ENCODE measurements at regions not wholly inside any gene's neighbourhood (a gene's known extent, or its start where the extent isn't known, plus 50 kb on each side); places are given as distances from the start of the nearest gene placed in this dataset.
"Not testable (repeated sequence)": the region's sequence is repeated elsewhere in the genome, so short reads cannot be mapped to it uniquely, and the experiment has no call there.

DNA sequence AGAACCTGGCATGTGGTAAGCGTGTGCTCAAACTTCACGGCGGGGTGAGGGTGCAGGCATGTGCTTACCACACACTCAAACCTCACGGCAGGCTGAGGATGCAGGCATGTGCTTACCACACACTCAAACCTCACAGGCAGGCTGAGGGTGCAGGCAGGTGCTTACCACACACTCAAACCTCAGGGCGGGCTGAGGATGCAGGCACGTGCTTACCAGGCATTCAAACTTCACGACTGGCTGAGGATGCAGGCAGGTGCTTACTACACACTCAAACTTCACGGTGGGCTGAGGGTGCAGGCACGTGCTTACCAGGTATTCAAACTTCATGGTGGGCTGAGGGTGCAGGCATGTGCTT, 105.0 kb upstream of the ALKAL2 start:
- DNase-seq, result no peak

DNA sequence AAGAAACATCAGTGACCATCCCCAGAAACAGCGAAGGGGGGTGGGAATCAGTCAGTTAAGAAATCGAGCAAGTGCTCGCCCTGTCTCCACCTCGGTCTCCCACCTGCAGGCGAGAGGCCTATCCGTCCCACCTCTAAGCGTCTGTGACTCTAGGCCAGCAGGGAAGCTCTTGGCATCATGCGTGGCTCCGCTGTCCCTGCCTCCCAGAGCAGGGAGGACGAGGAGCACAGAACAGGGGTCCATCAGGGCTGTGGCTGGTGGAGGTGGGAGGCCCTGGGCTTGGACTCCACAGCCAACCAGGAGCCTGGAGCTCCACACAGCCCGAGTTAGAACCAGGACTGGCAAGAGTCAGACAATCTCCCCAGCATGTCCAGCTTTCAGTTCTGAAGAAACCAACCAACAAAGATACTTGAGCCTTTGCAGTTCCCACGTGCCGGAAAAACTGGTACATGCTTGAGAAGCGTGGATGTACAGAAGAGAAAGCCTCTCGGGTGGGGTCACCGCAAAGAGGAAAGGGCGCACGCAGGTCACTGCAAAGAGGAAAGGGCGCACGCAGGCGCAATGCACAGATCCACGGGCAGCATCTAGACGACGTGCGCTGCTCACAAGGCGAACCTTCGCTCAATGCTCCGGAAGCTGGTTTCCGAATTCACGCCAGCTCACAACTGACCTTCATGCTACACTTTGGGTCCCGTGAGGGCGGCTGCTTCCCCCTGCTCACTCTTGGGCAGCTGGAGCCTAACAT, 104.5 kb upstream of the ALKAL2 start:
- no peak for DNase-seq

DNA sequence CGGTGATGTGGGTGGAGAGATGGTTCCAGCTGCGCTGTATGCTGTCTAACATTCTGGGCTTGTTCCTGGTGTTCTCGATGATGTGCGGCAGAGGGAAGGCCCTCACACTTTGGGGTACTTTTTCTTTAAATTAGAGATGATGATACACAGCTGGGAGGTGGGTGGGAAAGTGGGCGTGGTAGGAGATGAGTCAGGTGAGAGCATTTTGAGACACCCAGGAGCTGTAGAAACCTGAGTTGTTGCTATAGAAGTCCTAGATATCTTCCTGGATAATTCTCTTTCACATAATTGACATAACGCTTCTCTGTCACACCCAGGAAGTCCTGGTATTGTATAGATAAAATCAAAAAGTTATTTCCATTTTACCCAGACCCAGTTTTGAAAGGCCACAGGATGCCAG, 103.8 kb upstream of the ALKAL2 start:
- no peak for DNase-seq

DNA sequence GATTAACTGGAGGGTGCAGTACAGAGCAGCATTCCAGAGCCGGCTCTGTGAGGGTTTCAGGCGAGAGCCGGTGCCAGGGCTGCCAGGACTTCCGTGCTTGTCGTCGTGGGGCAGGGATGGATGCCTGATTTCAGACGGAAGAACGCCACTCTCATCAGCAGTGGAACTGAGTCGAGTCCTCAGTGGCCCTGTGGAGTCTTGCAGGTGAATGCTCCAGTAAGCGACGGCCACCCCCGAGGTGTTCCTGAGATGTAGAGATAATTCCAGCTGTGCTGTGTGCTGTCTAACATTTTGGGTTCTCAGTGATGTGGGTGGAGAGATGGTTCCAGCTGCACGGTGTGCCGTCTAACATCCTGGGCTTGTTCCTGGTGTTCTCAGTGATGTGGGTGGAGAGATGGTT, 103.1 kb upstream of the ALKAL2 start:
- no peak for DNase-seq

DNA sequence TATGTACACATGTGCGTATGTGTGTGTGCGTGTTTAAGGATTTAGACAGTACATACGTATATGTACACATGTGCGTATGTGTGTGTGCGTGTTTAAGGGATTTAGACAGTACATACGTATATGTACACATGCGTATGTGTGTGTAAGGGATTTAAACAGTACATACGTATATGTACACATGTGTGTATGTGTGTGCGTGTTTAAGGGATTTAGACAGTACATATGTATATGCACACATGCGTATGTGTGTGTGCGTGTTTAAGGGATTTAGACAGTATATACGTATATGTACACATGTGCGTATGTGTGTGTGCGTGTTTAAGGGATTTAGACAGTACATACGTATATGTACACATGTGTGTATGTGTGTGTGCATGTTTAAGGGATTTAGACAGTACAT, 102.1 kb upstream of the ALKAL2 start:
- not testable (repeated sequence) for DNase-seq

DNA sequence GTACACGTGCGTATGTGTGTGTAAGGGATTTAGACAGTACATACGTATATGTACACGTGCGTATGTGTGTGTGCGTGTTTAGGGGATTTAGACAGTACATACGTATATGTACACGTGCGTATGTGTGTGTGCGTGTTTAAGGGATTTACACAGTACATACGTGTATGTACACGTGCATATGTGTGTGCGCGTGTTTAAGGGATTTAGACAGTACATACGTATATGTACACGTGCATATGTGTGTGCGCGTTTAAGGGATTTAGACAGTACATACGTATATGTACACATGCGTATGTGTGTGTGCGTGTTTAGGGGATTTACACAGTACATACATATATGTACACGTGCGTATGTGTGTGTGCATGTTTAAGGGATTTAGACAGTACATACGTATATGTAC, 100.9 kb upstream of the ALKAL2 start:
- not testable (repeated sequence) for DNase-seq

DNA sequence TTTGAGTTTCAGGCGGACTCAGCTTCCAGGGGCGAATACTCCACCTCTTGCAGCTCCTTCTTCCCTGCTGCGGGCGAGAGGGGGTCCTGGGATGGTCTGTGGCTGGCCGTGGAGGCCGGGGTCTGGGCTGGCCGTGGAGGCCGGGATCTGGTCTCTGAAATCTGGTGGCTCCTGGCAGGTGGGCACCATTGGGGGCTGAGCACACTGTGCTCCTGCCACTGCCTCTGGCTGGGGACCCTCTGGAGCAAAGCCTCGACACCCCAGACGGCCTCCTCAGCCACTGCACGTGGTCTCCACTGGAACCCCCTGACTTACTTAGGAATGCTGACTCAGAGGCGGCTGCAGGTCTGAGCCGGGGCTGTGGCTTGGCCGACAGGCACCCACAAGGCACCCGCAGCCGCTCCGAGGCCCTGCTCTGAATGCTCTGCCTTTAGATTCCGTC, 100.1 kb upstream of the ALKAL2 start:
- no peak for DNase-seq

DNA sequence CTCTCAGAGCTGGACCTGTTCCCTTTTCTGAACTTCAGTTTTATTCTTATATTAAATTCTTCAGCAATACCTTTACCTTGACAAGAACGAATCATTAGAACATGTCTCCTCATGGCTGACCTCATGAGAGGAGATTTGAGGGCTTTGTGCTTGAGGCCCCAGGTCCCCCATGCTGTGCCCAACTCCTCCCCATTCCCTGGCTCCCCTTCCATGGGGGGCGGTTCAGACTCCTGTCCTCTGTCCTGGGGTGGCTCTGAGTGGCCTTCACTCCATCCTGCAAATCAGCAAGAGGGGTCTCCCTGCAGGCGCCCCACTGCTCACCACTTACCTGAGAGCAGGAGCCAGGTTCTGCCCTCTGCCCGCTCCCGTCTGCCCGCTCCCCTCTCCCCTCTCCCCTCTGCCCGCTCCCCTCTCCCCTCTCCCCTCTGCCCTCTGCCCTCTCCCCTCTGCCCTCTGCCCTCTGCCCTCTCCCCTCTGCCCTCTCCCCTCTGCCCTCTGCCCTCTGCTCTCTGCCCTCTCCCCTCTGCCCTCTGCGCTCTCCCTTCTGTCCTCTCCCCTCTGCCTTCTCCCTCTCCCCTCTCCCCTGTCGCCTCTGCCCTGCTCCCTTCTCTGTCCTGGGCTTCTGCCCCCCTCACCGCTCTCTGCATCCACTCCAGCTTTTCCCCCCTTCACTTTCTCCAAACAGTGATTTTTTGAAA, 98.7 kb upstream of the ALKAL2 start:
- DNase-seq, result no peak

- no peak for DNase-seq
Observed at GRCh38 chr2:385785-386184, 97.9 kb upstream of the ALKAL2 start.

DNA sequence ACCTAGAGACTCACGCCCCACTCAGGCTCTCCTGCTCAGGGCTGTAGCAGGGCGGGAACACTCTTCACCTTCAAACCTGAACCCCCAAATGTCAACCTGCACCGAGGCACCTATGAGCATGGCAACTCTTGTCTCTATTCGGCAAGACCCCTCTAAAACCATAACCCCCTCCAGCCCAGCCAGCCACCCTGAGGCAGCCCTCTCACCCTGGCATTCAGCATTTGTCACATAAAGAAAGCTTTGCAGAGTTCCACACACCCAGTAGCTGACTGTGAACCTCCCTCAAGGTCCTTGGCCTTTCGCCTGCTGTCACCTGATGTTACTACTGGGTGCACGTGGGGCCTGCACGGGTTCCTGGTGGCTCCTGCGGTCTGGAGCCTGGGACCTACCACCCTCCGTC, 97.2 kb upstream of the ALKAL2 start:
- no peak for DNase-seq

- DNase-seq, result no peak
Observed at GRCh38 chr2:383888-384287, 96.0 kb upstream of the ALKAL2 start.

DNA sequence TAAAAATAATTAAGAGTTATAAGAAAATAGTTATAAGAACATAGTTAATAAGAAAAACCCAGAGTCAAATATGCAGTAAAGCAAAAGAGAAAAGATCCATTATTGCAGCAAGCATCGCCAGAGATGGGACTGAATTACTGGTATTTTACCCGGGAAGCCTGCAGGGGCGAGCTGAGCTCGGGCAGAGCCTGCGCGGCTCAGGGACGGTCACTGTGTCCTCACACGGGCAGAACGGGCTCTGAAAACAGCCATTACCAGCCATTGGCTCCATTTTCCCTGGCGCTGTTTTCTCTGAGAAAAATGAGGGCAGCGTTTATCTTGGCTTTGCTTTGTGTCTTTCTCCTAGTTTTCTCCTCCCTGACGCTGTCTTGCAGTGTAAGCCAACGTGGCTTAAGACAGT, 95.3 kb upstream of the ALKAL2 start:
- no peak for DNase-seq

DNA sequence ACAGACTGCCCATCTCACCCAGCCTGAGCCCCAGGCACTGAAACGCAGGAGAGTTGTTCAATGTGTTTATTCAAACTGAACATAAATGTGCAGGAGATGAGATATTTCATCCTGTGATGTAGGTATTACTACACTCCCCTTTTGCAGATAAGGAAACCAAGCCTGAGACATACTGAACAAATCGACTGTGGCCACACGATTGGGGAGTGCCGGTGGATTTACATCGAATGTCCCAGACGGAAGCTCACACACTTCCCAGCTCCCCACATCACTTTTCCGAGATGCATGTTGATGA, 94.8 kb upstream of the ALKAL2 start:
- DNase-seq, result no peak

DNA sequence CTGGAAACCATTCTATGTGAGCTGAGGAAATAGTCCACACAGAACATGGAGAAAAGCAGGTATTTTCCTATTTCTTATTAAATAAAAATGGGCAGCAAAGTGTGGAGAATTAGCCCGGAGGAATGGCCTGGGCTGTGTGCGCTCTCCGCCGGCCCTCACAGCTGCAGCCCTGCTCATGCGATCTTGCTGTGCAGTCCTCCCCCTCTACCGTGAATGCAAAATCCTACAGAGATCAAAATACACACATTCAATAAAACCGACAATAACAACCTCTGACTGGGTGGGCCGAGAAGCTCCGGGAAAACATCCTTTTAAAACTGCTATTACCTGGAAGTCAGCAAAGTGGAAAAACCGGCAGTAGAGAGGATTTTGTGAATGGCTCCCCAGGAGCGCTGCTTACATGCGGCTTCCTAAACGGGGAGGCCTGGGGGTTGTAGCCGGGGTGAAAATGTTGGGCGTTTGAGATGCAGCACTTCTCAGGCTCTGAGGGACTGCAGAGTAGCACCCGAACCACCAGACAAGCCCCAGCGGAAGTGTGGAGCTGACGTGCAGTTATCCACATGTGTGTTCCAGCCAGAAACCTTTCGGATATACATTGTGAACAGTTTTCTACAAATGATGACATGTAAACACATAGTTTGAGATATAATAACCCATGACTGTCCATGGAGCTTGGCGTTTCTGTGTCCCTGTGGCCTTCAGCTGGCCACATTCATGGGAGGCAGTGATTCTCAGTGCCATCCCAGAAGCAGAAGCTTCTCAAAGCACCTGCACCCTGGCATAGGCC, 94.2 kb upstream of the ALKAL2 start:
- DNase-seq, result no peak

DNA sequence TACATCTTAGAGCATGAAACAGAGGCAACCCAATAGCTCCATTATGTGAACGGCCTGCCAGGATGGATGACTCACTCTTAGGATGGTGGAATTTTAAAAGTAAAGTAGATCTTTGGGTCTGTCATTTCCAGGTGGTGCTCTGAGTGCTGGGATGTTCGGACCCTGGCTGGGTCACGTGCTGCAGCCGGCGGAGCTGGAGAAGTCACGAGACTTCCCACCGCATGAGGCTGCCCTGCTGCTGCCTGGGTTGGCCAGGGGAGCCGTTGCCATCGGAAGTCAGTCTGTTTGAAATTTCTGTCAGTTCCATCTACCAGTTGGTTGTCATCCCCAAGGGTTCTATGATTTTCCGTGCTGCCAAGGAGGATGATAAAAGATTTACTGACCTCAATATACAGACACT, 93.3 kb upstream of the ALKAL2 start:
- no peak for DNase-seq

DNA sequence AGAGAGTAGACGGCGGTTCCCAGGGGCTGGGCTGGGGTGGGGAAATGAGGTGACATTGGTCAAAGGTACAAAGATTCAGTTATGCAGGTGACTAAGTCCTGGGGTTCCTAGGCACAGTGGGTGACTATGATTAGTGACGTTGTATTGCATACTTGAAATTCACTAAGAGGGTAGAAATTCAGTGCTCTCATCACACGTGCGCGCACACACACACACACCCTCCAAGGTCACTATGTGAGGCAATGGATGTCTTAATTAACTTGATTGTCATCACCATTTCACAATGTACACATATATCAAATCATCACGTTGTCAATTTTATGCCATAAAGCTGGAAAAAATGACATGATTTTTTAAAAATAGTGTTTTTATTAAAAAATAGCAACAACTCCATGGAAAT, 92.9 kb upstream of the ALKAL2 start:
- DNase-seq, result no peak

DNA sequence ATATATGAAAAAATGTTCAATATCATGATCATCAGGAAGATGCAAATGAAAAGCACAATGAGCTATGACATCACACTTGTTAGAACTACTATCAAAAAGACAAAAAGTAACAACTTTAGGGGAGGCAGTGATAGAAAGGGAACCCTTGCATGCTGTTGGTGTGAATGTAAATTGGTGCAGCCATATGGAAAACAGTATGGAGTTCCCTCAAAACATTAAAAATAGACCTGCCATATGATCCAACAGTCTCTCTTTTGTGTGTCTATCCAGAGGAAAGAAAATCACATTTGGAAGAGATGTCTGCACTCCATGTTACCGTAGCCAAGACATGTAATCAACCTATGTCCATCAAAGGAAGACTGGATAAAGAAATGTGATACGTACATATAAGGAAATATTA, 92.3 kb upstream of the ALKAL2 start:
- DNase-seq, result no peak

- no peak for DNase-seq
Observed at GRCh38 chr2:379778-380177, 91.9 kb upstream of the ALKAL2 start.

DNA sequence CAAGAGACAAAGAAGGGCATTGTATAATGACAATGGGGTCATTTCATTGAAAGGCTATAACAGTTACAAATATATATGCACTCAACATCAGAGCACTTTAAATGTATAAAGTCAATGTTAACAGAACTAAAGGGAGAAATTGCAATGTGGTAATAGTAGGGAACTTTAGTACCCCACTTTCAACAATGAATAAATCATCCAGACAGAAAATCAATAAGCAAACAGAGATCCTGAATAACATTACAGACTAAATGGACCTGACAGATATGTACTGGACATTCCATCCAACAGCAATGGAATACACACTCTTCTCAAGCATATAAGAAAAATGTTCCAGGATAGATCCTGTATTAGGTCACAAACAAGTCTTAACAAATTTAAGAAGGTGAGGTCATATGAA, 90.5 kb upstream of the ALKAL2 start:
- DNase-seq, result no peak

DNA sequence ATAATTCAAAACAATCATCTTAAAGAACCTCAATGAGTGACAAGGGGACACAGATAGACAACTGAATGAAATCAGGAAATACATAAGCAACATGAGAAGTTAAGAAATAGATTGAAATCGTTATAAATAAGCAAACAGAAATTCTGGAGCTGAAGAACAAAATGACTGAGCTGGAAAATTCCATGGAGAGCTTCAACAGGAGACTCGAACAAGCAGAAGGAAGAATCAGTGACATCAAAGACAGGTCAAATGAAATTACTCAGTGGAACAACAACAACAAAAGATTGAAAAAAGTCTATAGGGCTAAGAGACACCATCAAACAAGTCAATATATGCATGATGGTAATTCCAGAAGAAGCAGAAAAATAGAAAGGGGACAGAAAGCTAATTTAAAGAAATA, 89.5 kb upstream of the ALKAL2 start:
- DNase-seq, result no peak

DNA sequence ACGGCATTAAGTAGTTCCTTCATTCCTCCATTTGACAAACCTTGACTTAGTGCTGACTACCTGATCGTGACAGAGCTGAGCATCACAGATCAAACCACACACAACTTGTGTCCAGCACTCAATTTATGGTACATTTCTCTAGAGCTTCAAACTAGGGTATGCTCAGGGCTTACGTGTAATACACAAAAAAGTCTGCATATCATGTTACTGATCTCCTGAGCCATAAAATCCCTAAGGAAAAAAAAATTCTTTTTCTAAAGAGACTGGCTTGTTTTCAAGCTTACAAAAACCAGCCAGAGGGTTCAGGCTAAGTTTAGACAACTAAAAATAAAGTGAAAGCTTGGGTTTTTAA, 88.0 kb upstream of the ALKAL2 start:
- DNase-seq, result no peak

DNA sequence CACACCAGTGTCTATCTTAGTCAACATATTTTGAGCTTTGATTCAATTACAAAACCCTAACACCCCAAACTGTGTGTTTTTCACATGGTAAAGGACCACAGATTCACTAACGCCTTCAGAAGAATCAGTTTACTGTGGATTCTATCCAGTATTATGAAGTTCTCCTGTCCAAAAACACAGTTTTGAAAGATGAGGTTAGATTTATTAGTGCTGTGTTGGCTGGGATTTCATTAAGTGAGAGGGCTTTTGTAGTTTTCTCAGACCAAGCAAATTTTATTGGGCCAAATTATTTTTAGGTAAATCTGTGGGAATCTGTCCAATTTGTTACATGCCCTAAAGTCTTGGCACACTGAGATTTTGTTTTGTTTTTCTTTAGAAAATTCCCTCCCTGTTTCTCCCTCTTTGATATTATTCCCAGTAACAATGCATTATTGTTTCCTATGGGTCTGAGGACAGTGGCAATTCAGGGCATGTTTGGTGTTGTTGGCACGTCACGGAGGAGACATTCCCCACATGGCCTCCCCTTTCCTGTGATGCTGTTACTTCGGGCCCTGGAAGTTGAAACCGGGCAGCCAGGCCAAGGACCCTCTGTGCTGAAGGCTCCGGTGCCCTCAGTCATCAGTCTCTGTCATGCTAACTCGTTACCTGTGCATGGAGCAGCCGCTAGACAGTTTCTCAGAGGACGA, 87.5 kb upstream of the ALKAL2 start:
- no peak for DNase-seq

GRCh38 chr2:368386-368785, 80.5 kb upstream of the ALKAL2 start:
- DNase-seq, result no peak

DNA sequence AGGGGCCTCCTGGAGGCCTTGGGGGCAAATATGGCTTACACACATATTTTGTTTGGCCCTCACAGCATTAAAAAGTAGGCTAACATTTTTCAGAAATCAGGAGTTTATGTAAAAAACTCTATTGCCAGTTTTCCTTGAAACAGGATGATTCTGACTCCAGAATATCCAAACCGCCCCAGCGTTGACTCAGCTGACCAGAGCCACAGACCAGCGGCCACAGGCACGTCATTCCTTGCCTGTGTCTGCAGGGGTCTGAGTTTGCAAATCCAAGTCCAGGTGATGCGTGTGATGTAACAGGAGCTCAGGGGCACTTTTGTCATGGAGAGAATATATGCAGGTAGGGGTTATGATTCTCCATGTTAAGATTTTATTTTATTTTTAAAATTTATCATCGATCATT, 79.4 kb upstream of the ALKAL2 start:
- DNase-seq, result no peak
